Ishikawa (cell line): ENCODE measurements at regions not wholly inside any gene's neighbourhood (a gene's known extent, or its start where the extent isn't known, plus 50 kb on each side); places are given as distances from the start of the nearest gene placed in this dataset.

ENCODE experiments used
- CEBPB ChIP-seq: IDR thresholded peaks from 2 replicates; pipeline ENCODE4 v1.6.1; 2012
- CREB1 ChIP-seq: IDR thresholded peaks from 2 replicates; pipeline ENCODE4 v1.6.1; 2012; ENCODE audit warnings: low read depth
- EGR1 ChIP-seq: IDR thresholded peaks from 2 replicates; pipeline ENCODE4 v1.6.1; 2012
- EP300 ChIP-seq: IDR thresholded peaks from 2 replicates; pipeline ENCODE4 v1.6.1; 2012; ENCODE audit warnings: borderline replicate concordance
- FOXM1 ChIP-seq: IDR thresholded peaks from 2 replicates; pipeline ENCODE4 v1.6.1; 2012; ENCODE audit warnings: low read depth, borderline replicate concordance
- NFIC ChIP-seq: IDR thresholded peaks from 2 replicates; pipeline ENCODE4 v1.6.1; 2012
- RAD21 ChIP-seq: IDR thresholded peaks from 2 replicates; pipeline ENCODE4 v1.6.1; 2012; ENCODE audit warnings: low read depth
- TAF1 ChIP-seq: IDR thresholded peaks from 2 replicates; pipeline ENCODE4 v1.6.1; 2012; ENCODE audit warnings: low read depth, mild to moderate bottlenecking
- TCF12 ChIP-seq: IDR thresholded peaks from 2 replicates; pipeline ENCODE4 v1.6.1; 2012; ENCODE audit warnings: low read depth
- TEAD4 ChIP-seq: IDR thresholded peaks from 2 replicates; pipeline ENCODE4 v1.6.1; 2012
- YY1 ChIP-seq: IDR thresholded peaks from 2 replicates; pipeline ENCODE4 v1.6.1; 2012; ENCODE audit warnings: low read depth
- ZBTB7A ChIP-seq: IDR thresholded peaks from 2 replicates; pipeline ENCODE4 v1.6.1; 2012; ENCODE audit warnings: low read depth
- TF ChIP-seq, protein P1 (sequence below): IDR thresholded peaks from 2 replicates; pipeline ENCODE4 v1.6.1; 2012
- TF ChIP-seq, protein P2 (sequence below): IDR thresholded peaks from 2 replicates; pipeline ENCODE4 v1.6.1; 2012
- TF ChIP-seq, protein P3 (sequence below): IDR thresholded peaks from 2 replicates; pipeline ENCODE4 v1.6.1; 2012; ENCODE audit warnings: low read depth, mild to moderate bottlenecking

DNA sequence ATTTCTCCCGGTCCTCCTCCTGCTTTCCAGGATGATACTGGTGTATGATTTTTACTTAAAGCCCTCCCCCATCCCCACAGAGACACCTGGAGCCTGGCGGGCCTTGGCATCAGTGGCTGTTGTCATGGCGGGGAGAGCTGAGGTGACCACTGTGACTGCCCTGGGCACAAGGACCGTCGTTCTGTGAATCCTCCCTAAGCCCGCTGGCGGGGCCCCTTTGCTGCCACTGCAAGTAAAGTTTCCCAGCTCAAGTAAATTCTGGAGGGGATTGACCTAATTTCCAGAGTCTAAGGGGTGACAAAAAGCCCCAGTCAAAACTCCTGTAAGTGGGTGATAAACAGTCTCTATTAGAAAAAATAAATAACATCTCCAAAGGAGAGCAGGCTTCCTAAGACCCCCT is 393.2 kb upstream of the PODXL start:
- TF ChIP-seq ZBTB7A: no peak
- no peak for TF ChIP-seq NFIC
- TF ChIP-seq EP300: no peak
- TF ChIP-seq, protein P1, sequence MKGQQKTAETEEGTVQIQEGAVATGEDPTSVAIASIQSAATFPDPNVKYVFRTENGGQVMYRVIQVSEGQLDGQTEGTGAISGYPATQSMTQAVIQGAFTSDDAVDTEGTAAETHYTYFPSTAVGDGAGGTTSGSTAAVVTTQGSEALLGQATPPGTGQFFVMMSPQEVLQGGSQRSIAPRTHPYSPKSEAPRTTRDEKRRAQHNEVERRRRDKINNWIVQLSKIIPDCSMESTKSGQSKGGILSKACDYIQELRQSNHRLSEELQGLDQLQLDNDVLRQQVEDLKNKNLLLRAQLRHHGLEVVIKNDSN: no peak
- no peak for TF ChIP-seq CEBPB
- no peak for TF ChIP-seq TEAD4
- no peak for TF ChIP-seq RAD21
- TF ChIP-seq CREB1: no peak
- no peak for TF ChIP-seq YY1
- no peak for TF ChIP-seq TAF1
- TF ChIP-seq, protein P2, sequence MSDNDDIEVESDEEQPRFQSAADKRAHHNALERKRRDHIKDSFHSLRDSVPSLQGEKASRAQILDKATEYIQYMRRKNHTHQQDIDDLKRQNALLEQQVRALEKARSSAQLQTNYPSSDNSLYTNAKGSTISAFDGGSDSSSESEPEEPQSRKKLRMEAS: no peak
- no peak for TF ChIP-seq FOXM1
- TF ChIP-seq EGR1: no peak
- TF ChIP-seq TCF12: no peak
- TF ChIP-seq, protein P3, sequence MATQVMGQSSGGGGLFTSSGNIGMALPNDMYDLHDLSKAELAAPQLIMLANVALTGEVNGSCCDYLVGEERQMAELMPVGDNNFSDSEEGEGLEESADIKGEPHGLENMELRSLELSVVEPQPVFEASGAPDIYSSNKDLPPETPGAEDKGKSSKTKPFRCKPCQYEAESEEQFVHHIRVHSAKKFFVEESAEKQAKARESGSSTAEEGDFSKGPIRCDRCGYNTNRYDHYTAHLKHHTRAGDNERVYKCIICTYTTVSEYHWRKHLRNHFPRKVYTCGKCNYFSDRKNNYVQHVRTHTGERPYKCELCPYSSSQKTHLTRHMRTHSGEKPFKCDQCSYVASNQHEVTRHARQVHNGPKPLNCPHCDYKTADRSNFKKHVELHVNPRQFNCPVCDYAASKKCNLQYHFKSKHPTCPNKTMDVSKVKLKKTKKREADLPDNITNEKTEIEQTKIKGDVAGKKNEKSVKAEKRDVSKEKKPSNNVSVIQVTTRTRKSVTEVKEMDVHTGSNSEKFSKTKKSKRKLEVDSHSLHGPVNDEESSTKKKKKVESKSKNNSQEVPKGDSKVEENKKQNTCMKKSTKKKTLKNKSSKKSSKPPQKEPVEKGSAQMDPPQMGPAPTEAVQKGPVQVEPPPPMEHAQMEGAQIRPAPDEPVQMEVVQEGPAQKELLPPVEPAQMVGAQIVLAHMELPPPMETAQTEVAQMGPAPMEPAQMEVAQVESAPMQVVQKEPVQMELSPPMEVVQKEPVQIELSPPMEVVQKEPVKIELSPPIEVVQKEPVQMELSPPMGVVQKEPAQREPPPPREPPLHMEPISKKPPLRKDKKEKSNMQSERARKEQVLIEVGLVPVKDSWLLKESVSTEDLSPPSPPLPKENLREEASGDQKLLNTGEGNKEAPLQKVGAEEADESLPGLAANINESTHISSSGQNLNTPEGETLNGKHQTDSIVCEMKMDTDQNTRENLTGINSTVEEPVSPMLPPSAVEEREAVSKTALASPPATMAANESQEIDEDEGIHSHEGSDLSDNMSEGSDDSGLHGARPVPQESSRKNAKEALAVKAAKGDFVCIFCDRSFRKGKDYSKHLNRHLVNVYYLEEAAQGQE: no peak

DNA sequence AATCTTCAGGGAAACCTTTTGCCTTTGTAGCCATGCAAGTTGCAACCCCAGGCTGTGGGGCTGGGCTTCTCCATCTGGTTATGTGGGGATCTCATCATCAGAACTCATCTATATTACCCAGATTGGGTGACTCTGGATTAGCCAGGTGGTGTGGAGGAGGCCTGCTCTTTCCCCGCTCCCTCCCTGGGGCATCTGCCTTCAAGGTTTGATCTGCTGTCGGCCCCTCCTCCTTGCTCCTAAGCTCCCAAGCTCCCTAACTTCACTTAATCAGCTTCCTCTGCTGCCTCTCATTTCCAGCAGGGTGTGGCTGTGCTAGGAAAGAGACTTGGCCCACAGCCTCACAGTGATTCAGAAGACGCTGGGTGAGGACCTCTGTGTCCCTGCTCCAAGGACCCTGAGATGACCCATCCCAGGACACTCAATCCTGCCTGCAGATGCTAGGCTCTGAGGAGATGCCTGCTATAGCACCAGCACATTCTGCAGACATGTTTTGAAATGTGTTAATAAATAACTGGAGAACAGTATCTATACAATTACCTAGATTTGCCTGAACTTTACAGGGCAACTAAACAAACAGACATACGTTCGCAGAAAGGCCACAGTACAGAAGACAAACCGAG is 392.1 kb upstream of the PODXL start:
- TF ChIP-seq TCF12 (no peak), CREB1 (no peak), EP300 (no peak), YY1 (no peak), RAD21 (no peak), ZBTB7A (no peak), EGR1 (no peak), TAF1 (no peak), NFIC (no peak), FOXM1 (no peak), CEBPB (no peak)
- TF ChIP-seq, protein P2: no peak
- TF ChIP-seq, protein P3: no peak
- TF ChIP-seq, protein P1: no peak

DNA sequence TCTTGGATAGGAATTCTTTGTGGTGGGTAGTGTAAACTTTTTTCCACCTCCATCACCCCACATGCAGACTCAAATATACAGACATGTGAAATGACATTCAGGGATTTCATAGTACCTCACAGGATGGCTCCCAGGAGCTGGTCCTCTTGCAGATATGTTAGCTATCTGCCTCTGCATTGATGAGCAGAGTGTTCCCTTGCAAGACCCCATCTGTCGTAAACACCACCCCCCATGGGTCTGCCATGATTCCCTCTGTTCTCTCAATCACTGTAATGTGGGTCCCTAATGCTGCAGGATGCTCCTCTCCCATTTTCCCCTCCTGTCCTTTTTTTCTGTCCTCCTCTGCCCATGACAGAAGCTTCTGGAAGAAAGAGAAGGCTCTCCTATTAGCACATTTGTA is 391.2 kb upstream of the PODXL start:
- no peak for TF ChIP-seq TAF1
- no peak for TF ChIP-seq FOXM1
- TF ChIP-seq, protein P3: no peak
- TF ChIP-seq ZBTB7A: no peak
- TF ChIP-seq RAD21: no peak
- no peak for TF ChIP-seq EP300
- TF ChIP-seq, protein P1: no peak

DNA sequence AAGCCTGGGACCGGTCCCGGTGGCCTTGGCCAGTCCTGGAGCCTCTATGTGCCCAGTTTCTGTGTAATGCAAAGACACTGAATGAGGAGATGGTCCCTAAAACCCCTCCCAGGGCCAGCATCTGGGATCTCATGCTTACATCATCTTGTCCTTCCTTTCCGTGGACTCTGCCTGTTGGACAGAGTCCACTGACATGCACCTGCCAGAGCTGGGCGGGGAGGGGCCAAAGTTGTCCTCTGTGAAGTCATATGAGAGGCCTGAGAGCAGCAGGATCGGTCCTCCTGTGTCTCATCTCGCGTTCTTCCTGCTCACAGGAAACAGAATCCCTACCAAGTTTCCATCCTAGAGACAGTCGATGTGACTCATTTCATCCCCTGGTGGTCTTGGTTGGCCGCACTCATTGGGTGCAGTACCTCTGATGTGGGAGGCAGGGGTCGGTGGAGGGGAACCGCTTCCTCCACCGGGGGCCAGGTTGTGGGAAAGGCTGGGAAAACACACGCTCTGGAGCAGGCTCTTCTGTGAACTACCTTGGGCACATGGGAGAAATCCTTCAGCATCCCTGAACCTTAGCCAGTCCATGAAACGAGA is 389.6 kb upstream of the PODXL start:
- TF ChIP-seq TAF1 (no peak), CEBPB (no peak), CREB1 (no peak), FOXM1 (no peak), EP300 (no peak), NFIC (no peak), RAD21 (no peak), YY1 (no peak), ZBTB7A (no peak), TEAD4 (no peak), EGR1 (no peak), TCF12 (no peak)
- TF ChIP-seq, protein P2: no peak
- TF ChIP-seq, protein P3: no peak
- TF ChIP-seq, protein P1: no peak
